PFSK-1 (cell line): ENCODE measurements at regions not wholly inside any gene's neighbourhood (a gene's known extent, or its start where the extent isn't known, plus 50 kb on each side); places are given as distances from the start of the nearest gene placed in this dataset.

Source experiments
- FOXP2 ChIP-seq: optimal IDR thresholded peaks from 2 replicates; pipeline ENCODE3; 2011; ENCODE audit warnings: borderline replicate concordance, control low read depth, inconsistent platforms; ENCODE audit not compliant: insufficient read depth; ENCODE audit errors: extremely low read length, extremely low read depth
- POLR2AphosphoS5 ChIP-seq: IDR thresholded peaks from 2 replicates; pipeline ENCODE4 v1.6.1; 2012; ENCODE audit warnings: low read depth, mild to moderate bottlenecking, control low read depth, low read length, moderate library complexity
- REST ChIP-seq, 2 experiments: IDR thresholded peaks; 2 replicates each; pipeline versions ENCODE4 v1.6.1 to v1.8.0; 2011 to 2012; ENCODE audit warnings: low read depth in 2 of 2, low read length in 2 of 2, control low read depth in 1 of 2, inconsistent platforms in 1 of 2, mild to moderate bottlenecking in 1 of 2, moderate library complexity in 1 of 2; ENCODE audit not compliant: insufficient read depth in 1 of 2
- SIN3A ChIP-seq: IDR thresholded peaks from 2 replicates; pipeline ENCODE4 v1.6.1; 2012; ENCODE audit warnings: mild to moderate bottlenecking, low read length, moderate library complexity, borderline replicate concordance; ENCODE audit not compliant: insufficient read depth
- TAF1 ChIP-seq: IDR thresholded peaks from 2 replicates; pipeline ENCODE4 v1.6.1; 2012; ENCODE audit warnings: low read length, control low read depth, borderline replicate concordance; ENCODE audit not compliant: insufficient read depth

GRCh38 chr9:18173923-18174322 lies 300.0 kb upstream of the ADAMTSL1 start:
- TF ChIP-seq POLR2AphosphoS5 (no peak), FOXP2 (no peak), REST (IDR thresholded peaks at IDR 0.05; ENCODE audit: insufficient read depth in 1 of 2, low read depth in 2 of 2, low read length in 2 of 2) (no peak), TAF1 (no peak), SIN3A (no peak)

GRCh38 chr9:18182636-18183035 lies 291.3 kb upstream of the ADAMTSL1 start:
- TF ChIP-seq TAF1 (no peak), FOXP2 (no peak), SIN3A (no peak), POLR2AphosphoS5 (no peak), REST (IDR thresholded peaks at IDR 0.05; ENCODE audit: insufficient read depth in 1 of 2, low read depth in 2 of 2, low read length in 2 of 2) (no peak)

- TF ChIP-seq POLR2AphosphoS5 (no peak), SIN3A (no peak), TAF1 (no peak), FOXP2 (no peak), REST (IDR thresholded peaks at IDR 0.05; ENCODE audit: insufficient read depth in 1 of 2, low read depth in 2 of 2, low read length in 2 of 2) (no peak)
Observed at GRCh38 chr9:18183974-18184373, 290.0 kb upstream of the ADAMTSL1 start.

GRCh38 chr9:18184401-18184800 lies 289.6 kb upstream of the ADAMTSL1 start:
- TF ChIP-seq SIN3A (no peak), REST (IDR thresholded peaks at IDR 0.05; ENCODE audit: insufficient read depth in 1 of 2, low read depth in 2 of 2, low read length in 2 of 2) (no peak), TAF1 (no peak), FOXP2 (no peak), POLR2AphosphoS5 (no peak)

- TF ChIP-seq TAF1: no peak
- TF ChIP-seq POLR2AphosphoS5: no peak
- no peak for TF ChIP-seq FOXP2
- TF ChIP-seq REST (IDR thresholded peaks at IDR 0.05; ENCODE audit: insufficient read depth in 1 of 2, low read depth in 2 of 2, low read length in 2 of 2): no peak
- no peak for TF ChIP-seq SIN3A
Observed at GRCh38 chr9:18185196-18185595, 288.8 kb upstream of the ADAMTSL1 start.
